ENCODE measurements at regions not wholly inside any gene's neighbourhood (a gene's known extent, or its start where the extent isn't known, plus 50 kb on each side); places are given as distances from the start of the nearest gene placed in this dataset.

DNA sequence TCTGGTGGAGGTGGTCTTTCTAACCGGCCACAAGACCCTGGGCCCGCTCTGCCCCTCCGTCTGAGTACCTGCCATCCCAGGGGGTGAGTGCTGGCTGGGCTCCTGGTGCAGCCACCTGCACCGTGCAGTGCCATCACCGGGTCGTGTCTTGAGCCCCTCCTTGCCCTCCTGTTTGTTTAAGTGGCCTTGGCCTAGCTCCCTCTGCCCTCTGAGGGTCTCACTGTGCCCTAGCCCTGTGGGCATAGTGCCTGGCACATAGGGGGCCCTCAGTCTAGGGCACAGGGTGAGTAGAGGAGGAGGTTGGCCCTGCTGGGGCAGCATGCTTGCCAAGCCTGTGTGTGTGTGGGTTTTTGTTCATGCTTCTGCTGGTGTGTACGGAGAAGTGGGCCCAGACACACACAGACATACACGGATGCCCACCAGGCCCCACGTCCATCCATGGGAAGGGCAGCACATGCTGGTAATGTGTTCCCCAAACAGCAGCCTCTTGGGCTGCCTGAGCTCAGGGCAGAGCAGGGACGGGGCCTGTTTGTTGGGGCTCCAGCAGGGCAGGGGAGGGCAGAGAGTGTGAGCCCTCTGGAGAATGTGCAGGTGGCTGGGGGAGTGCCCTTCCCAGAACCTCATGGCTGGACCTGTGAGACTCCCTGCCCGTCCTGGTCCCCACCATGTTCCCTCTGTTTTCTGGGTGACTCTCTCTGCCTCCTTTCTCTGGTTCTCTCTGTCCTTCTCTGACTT lies 94.6 kb downstream of the GLI2 start:
- no peaks in the 10 kb centered on the region for H3F3A ChIP-seq (ENCODE audit: low read depth)
- no peaks in the 10 kb centered on the region for H3K79me2 ChIP-seq (ENCODE audit: insufficient read depth, low read length)
- no peaks in the 10 kb centered on the region for H4K20me1 ChIP-seq (ENCODE audit: insufficient read depth, low read length, poor library complexity, severe bottlenecking)
- no peak overlapping the region for H3K9ac ChIP-seq (ENCODE audit: low read depth, low read length, poor library complexity, severe bottlenecking)
- H3K4me1 ChIP-seq (ENCODE audit: insufficient read depth, low read length, poor library complexity, severe bottlenecking), result no peaks in the 10 kb centered on the region
- H3K9me2 ChIP-seq (replicated peaks; ENCODE audit: low read depth, low read length), result no peaks in the 10 kb centered on the region
- H3K4me2 ChIP-seq (ENCODE audit: low read depth, low read length, poor library complexity, severe bottlenecking), result no peak overlapping the region
- H2AFZ ChIP-seq (ENCODE audit: low read length), result no peak overlapping the region
- H3K4me3 ChIP-seq (ENCODE audit: low read length, poor library complexity, severe bottlenecking), result no peak overlapping the region
- H3K9me3 ChIP-seq (ENCODE audit: insufficient read depth, low read depth, low read length), result no peaks in the 10 kb centered on the region
- TF ChIP-seq EZH2phosphoT487 (IDR thresholded peaks at IDR 0.05; ENCODE audit: borderline replicate concordance), result no peak
- TF ChIP-seq, protein P1, sequence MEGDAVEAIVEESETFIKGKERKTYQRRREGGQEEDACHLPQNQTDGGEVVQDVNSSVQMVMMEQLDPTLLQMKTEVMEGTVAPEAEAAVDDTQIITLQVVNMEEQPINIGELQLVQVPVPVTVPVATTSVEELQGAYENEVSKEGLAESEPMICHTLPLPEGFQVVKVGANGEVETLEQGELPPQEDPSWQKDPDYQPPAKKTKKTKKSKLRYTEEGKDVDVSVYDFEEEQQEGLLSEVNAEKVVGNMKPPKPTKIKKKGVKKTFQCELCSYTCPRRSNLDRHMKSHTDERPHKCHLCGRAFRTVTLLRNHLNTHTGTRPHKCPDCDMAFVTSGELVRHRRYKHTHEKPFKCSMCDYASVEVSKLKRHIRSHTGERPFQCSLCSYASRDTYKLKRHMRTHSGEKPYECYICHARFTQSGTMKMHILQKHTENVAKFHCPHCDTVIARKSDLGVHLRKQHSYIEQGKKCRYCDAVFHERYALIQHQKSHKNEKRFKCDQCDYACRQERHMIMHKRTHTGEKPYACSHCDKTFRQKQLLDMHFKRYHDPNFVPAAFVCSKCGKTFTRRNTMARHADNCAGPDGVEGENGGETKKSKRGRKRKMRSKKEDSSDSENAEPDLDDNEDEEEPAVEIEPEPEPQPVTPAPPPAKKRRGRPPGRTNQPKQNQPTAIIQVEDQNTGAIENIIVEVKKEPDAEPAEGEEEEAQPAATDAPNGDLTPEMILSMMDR (conservative IDR thresholded peaks at IDR 0.05; ENCODE audit: low read length), result no peak
- no peaks in the 10 kb centered on the region for H3K27me3 ChIP-seq (ENCODE audit: insufficient read depth, low read length, poor library complexity, severe bottlenecking)
- no peaks in the 10 kb centered on the region for H3K36me3 ChIP-seq (ENCODE audit: insufficient read depth, low read length)

DNA sequence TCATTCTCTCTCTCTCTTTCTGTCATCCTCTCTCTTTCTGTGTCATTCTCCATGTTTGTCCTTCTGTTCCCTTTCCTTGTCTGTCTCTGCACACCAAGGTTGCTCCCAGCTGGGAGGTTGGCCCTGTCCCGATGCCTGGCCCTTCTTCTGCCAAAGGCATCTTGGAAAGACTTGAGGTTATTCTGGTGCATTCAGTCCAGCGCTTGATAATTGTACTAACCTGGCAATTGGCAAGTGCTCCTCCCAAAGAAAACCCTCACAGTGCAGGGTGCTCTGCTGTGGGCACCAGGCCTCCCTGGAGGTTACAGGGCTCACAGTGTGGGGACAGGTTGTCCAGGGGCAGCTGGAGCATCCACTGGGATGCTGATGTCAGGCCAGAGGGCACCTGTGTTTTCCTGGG lies 95.4 kb downstream of the GLI2 start:
- Histone ChIP-seq H4K20me1 (ENCODE audit: insufficient read depth, low read length, poor library complexity, severe bottlenecking) (no peaks in the 10 kb centered on the region), H3K9ac (ENCODE audit: low read depth, low read length, poor library complexity, severe bottlenecking) (no peak overlapping the region), H3K4me3 (ENCODE audit: low read length, poor library complexity, severe bottlenecking) (no peak overlapping the region), H3K9me2 (replicated peaks; ENCODE audit: low read depth, low read length) (no peaks in the 10 kb centered on the region), H2AFZ (ENCODE audit: low read length) (no peak overlapping the region), H3K36me3 (ENCODE audit: insufficient read depth, low read length) (no peaks in the 10 kb centered on the region), H3K9me3 (ENCODE audit: insufficient read depth, low read depth, low read length) (no peaks in the 10 kb centered on the region), H3K79me2 (ENCODE audit: insufficient read depth, low read length) (no peaks in the 10 kb centered on the region), H3F3A (ENCODE audit: low read depth) (no peaks in the 10 kb centered on the region), H3K4me2 (ENCODE audit: low read depth, low read length, poor library complexity, severe bottlenecking) (no peak overlapping the region), H3K4me1 (ENCODE audit: insufficient read depth, low read length, poor library complexity, severe bottlenecking) (no peaks in the 10 kb centered on the region), H3K27me3 (ENCODE audit: insufficient read depth, low read length, poor library complexity, severe bottlenecking) (no peaks in the 10 kb centered on the region)
- TF ChIP-seq, protein P1 (conservative IDR thresholded peaks at IDR 0.05; ENCODE audit: low read length), result no peak
- no peak for TF ChIP-seq EZH2phosphoT487 (IDR thresholded peaks at IDR 0.05; ENCODE audit: borderline replicate concordance)

DNA sequence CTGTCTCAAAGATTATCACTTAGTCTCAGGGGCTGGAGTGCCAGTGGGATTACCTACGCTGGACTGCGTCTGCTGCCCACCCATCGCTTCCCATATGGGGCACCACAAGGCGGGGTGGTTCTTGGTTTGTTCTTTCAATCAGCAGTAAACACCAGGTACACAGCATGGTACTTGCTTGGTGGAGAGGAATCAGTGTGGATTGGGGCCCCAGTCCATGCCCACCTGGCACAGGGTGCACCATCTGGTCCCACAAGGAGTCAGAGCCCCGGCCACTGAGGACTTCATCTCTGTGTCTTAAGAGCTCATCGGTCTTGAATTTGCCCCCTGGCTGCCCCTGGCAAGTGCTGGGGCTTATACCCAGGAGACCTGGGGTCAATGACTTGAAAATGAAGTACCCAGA lies 96.2 kb downstream of the GLI2 start:
- Histone ChIP-seq H3K79me2 (ENCODE audit: insufficient read depth, low read length) (no peaks in the 10 kb centered on the region), H3K9me2 (replicated peaks; ENCODE audit: low read depth, low read length) (no peaks in the 10 kb centered on the region), H3K27me3 (ENCODE audit: insufficient read depth, low read length, poor library complexity, severe bottlenecking) (no peaks in the 10 kb centered on the region), H3K4me2 (ENCODE audit: low read depth, low read length, poor library complexity, severe bottlenecking) (no peak overlapping the region), H4K20me1 (ENCODE audit: insufficient read depth, low read length, poor library complexity, severe bottlenecking) (no peaks in the 10 kb centered on the region), H3K9me3 (ENCODE audit: insufficient read depth, low read depth, low read length) (no peaks in the 10 kb centered on the region), H3K4me3 (ENCODE audit: low read length, poor library complexity, severe bottlenecking) (no peak overlapping the region), H3K4me1 (ENCODE audit: insufficient read depth, low read length, poor library complexity, severe bottlenecking) (no peaks in the 10 kb centered on the region), H3F3A (ENCODE audit: low read depth) (no peaks in the 10 kb centered on the region), H3K9ac (ENCODE audit: low read depth, low read length, poor library complexity, severe bottlenecking) (no peak overlapping the region), H3K36me3 (ENCODE audit: insufficient read depth, low read length) (no peaks in the 10 kb centered on the region), H2AFZ (ENCODE audit: low read length) (no peak overlapping the region)
- no peak for TF ChIP-seq EZH2phosphoT487 (IDR thresholded peaks at IDR 0.05; ENCODE audit: borderline replicate concordance)
- TF ChIP-seq, protein P1 (conservative IDR thresholded peaks at IDR 0.05; ENCODE audit: low read length), result no peak
